GM06990 (cell line): ENCODE measurements at regions not wholly inside any gene's neighbourhood (a gene's known extent, or its start where the extent isn't known, plus 50 kb on each side); places are given as distances from the start of the nearest gene placed in this dataset.
A peak's percentile ranks its signal among the peaks of the same experiment; 100 is the strongest.

Experiments
- DNase-seq: peaks from one replicate; pipeline ENCODE4 v3.0.0-alpha.2; 2011; ENCODE audit not compliant: insufficient read length; ENCODE audit errors: extremely low read depth
- H3K27me3 ChIP-seq: replicated peaks from 2 replicates; pipeline ENCODE4 v1.6.0; 2011; ENCODE audit warnings: low read length; ENCODE audit not compliant: control insufficient read depth, insufficient read depth
- H3K36me3 ChIP-seq: 2 replicates; pipeline ENCODE4 v1.5.1; 2011; ENCODE audit warnings: low read length; ENCODE audit not compliant: control insufficient read depth, insufficient read depth
- H3K4me3 ChIP-seq: replicated peaks from 2 replicates; pipeline ENCODE4 v1.5.1; 2011; ENCODE audit warnings: low read depth, mild to moderate bottlenecking, control low read depth, low read length
- CTCF ChIP-seq: IDR thresholded peaks from 2 replicates; pipeline ENCODE4 v1.5.1; 2011; ENCODE audit warnings: low read length, control low read depth, mild to moderate bottlenecking, inconsistent platforms; ENCODE audit not compliant: insufficient read depth, poor library complexity, severe bottlenecking

- no peak for DNase-seq
- H3K27me3 ChIP-seq = no peaks in the 10 kb centered on the region
- no peak overlapping the region for H3K4me3 ChIP-seq
- TF ChIP-seq CTCF = no peak
- no peaks in the 10 kb centered on the region for H3K36me3 ChIP-seq
These were observed 285.7 kb upstream of the GALNT17 start for GRCh38 chr7:70846208-70846607.

DNA sequence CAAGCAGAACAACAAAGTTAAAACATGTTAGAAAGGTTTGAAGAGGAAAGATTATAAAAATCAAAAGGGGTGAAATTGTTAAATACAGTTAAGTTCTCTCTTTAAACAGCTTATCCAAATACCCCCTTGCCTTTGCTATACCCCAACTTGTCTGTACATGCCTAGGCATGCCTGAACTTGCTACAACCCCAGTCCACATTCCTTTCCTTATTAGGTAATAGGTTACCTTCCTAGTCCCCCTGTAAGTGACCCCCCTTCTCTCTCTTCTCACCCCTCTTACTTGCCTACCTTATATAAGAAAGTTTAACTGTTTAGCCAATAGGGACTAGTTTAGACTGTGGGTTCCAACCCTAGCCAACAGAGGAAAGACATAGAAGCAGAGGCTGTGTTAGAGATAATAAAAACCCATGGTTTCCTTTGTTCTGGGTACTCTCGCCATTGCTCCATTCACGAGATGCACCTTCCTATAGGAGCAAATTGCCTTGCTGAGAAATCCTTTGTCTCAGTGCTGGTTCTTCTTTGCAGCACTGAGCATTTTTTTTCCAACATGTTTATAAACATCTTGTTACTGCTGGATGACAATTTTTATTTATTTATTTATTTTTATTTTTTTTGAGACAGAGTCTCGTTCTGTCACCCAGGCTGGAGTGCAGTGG lies 282.2 kb upstream of the GALNT17 start:
- TF ChIP-seq CTCF = no peak
- DNase-seq = no peak
- H3K4me3 ChIP-seq = no peak overlapping the region
- H3K27me3 ChIP-seq = no peaks in the 10 kb centered on the region
- no peaks in the 10 kb centered on the region for H3K36me3 ChIP-seq

- TF ChIP-seq CTCF = no peak
- Histone ChIP-seq H3K4me3 (no peak overlapping the region), H3K27me3 (no peaks in the 10 kb centered on the region), H3K36me3 (no peaks in the 10 kb centered on the region)
- no peak for DNase-seq
These were observed 276.6 kb upstream of the GALNT17 start for GRCh38 chr7:70855373-70855772.

- H3K27me3 ChIP-seq = no peaks in the 10 kb centered on the region
- DNase-seq = peak; percentile 13
- TF ChIP-seq CTCF = peak; percentile 87
- no peaks in the 10 kb centered on the region for H3K36me3 ChIP-seq
- no peak overlapping the region for H3K4me3 ChIP-seq
These were observed 274.9 kb upstream of the GALNT17 start for GRCh38 chr7:70856901-70857630.

GRCh38 chr7:70857793-70858545 lies 274.0 kb upstream of the GALNT17 start:
- H3K27me3 ChIP-seq = no peaks in the 10 kb centered on the region
- no peak for DNase-seq

More at GRCh38 chr7:70857793-70858545, 274.0 kb upstream of the GALNT17 start:
- H3K36me3 ChIP-seq = no peaks in the 10 kb centered on the region
- no peak for TF ChIP-seq CTCF
- no peak overlapping the region for H3K4me3 ChIP-seq
